Loucy (cell line): ENCODE measurements at regions not wholly inside any gene's neighbourhood (a gene's known extent, or its start where the extent isn't known, plus 50 kb on each side); places are given as distances from the start of the nearest gene placed in this dataset.

ENCODE experiments used
- H2AFZ ChIP-seq: fragments of 200-600 bp; sonication (generic); 2 replicates; pipeline ENCODE4 v1.6.0; 2016; ENCODE audit warnings: antibody characterized with exemption, mild to moderate bottlenecking, low read length, moderate library complexity
- H3F3A ChIP-seq: fragments of 200-600 bp; 2 replicates; pipeline ENCODE4 v1.6.0; 2016; ENCODE audit warnings: antibody characterized with exemption, low read depth, mild to moderate bottlenecking
- H3K27me3 ChIP-seq: fragments of 200-600 bp; sonication (generic); 2 replicates; pipeline ENCODE4 v1.6.1; 2014; ENCODE audit warnings: low read length, mild to moderate bottlenecking; ENCODE audit not compliant: insufficient read depth, poor library complexity, severe bottlenecking
- H3K36me3 ChIP-seq: fragments of 200-600 bp; sonication (generic); 2 replicates; pipeline ENCODE4 v1.6.1; 2016; ENCODE audit warnings: low read length; ENCODE audit not compliant: insufficient read depth
- H3K4me1 ChIP-seq: fragments of 200-600 bp; sonication (generic); 2 replicates; pipeline ENCODE4 v1.5.1; 2014; ENCODE audit warnings: low read length, mild to moderate bottlenecking; ENCODE audit not compliant: insufficient read depth, poor library complexity, severe bottlenecking
- H3K4me2 ChIP-seq: fragments of 200-600 bp; sonication (generic); 2 replicates; pipeline ENCODE4 v1.6.0; 2014; ENCODE audit warnings: antibody characterized with exemption, low read length, low read depth, mild to moderate bottlenecking; ENCODE audit not compliant: poor library complexity, severe bottlenecking
- H3K4me3 ChIP-seq: fragments of 200-600 bp; sonication (generic); 2 replicates; pipeline ENCODE4 v1.5.1; 2014; ENCODE audit warnings: low read length, mild to moderate bottlenecking, mixed read lengths; ENCODE audit not compliant: poor library complexity, severe bottlenecking
- H3K79me2 ChIP-seq: fragments of 200-600 bp; sonication (generic); 2 replicates; pipeline ENCODE4 v1.6.1; 2014; ENCODE audit warnings: low read length; ENCODE audit not compliant: insufficient read depth
- H3K9ac ChIP-seq: fragments of 200-600 bp; sonication (generic); 2 replicates; pipeline ENCODE4 v1.6.0; 2014; ENCODE audit warnings: mild to moderate bottlenecking, low read depth, low read length, moderate library complexity; ENCODE audit not compliant: poor library complexity, severe bottlenecking
- H3K9me2 ChIP-seq: fragments of 200-600 bp; sonication (generic); replicated peaks from 2 replicates; pipeline ENCODE4 v1.6.1; 2016; ENCODE audit warnings: low read depth, low read length, mixed read lengths
- H3K9me3 ChIP-seq: fragments of 200-600 bp; sonication (generic); 2 replicates; pipeline ENCODE4 v1.6.1; 2014; ENCODE audit warnings: mild to moderate bottlenecking, antibody characterized with exemption, low read length, low read depth; ENCODE audit not compliant: insufficient read depth
- H4K20me1 ChIP-seq: fragments of 200-600 bp; sonication (generic); 2 replicates; pipeline ENCODE4 v1.6.0; 2014; ENCODE audit warnings: antibody characterized with exemption, low read length, mild to moderate bottlenecking; ENCODE audit not compliant: insufficient read depth, poor library complexity, severe bottlenecking
- EZH2phosphoT487 ChIP-seq: fragments of 200-600 bp; IDR thresholded peaks from 2 replicates; pipeline ENCODE4 v1.6.1; 2018; ENCODE audit warnings: antibody characterized with exemption, mild to moderate bottlenecking, moderate library complexity, borderline replicate concordance
- TF ChIP-seq, protein P1 (sequence below): fragments of 200-600 bp; sonication (generic); conservative IDR thresholded peaks from 2 replicates; pipeline ENCODE4 v1.5.1; 2014; ENCODE audit warnings: mild to moderate bottlenecking, antibody characterized with exemption, low read length

DNA sequence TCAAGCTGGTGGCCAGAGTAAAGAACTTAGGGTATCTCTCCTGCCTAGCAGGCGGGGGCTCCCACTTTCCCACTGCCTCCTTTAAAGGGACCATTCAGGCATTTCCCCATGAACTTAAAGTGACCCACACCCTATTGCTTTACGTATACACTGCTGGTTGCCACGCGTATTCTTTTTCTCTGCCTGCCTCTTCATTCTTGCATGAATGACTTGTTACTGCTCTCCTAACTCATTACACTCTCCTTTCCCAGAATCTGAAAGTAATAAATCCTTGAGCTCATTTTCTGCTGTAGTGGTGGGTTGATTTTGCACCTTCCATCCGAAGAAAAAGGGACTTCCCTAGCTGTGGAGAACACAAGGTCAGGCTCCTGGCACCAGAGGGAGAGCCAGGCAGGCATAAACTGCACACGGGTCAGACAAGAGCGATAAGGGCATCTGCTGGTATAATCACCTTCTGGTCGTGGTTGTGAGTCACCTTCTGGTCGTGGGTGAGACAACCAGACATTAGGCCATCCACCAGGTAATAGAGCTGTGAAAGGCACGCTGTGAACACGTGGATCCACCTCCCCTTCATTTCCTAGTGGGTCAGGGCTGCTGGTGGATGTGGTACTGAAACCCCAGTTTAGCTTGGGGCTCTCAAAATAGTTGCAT is 950.3 kb downstream of the SOCS6 start:
- Histone ChIP-seq H4K20me1 (no peaks in the 10 kb centered on the region), H2AFZ (no peak overlapping the region), H3F3A (no peaks in the 10 kb centered on the region), H3K4me2 (no peak overlapping the region), H3K4me3 (no peak overlapping the region), H3K36me3 (no peaks in the 10 kb centered on the region), H3K4me1 (no peaks in the 10 kb centered on the region), H3K9me2 (no peaks in the 10 kb centered on the region), H3K9ac (no peak overlapping the region), H3K79me2 (no peaks in the 10 kb centered on the region), H3K27me3 (no peaks in the 10 kb centered on the region), H3K9me3 (no peaks in the 10 kb centered on the region)
- no peak for TF ChIP-seq EZH2phosphoT487
- TF ChIP-seq, protein P1, sequence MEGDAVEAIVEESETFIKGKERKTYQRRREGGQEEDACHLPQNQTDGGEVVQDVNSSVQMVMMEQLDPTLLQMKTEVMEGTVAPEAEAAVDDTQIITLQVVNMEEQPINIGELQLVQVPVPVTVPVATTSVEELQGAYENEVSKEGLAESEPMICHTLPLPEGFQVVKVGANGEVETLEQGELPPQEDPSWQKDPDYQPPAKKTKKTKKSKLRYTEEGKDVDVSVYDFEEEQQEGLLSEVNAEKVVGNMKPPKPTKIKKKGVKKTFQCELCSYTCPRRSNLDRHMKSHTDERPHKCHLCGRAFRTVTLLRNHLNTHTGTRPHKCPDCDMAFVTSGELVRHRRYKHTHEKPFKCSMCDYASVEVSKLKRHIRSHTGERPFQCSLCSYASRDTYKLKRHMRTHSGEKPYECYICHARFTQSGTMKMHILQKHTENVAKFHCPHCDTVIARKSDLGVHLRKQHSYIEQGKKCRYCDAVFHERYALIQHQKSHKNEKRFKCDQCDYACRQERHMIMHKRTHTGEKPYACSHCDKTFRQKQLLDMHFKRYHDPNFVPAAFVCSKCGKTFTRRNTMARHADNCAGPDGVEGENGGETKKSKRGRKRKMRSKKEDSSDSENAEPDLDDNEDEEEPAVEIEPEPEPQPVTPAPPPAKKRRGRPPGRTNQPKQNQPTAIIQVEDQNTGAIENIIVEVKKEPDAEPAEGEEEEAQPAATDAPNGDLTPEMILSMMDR = no peak

DNA sequence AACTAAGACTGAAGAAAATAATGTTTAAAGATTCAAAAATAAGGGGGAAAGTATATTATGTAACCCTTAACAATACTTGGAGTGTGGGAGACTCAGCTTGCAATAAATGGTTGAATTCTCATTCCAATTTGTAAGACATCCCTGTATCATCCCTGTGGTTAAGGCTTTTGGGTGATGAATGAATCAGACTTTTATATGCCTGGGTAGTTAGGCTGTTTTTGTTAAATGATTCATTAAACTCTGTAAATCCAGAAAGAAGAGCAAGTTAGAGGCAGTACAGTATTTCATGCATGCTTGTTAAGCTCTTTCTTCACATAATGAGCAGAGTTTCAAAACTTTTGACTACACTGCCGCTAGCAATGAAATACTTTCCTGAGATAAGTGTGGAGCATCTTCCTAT is 948.8 kb downstream of the SOCS6 start:
- no peaks in the 10 kb centered on the region for H4K20me1 ChIP-seq
- H2AFZ ChIP-seq = no peak overlapping the region
- H3K36me3 ChIP-seq = no peaks in the 10 kb centered on the region
- H3K79me2 ChIP-seq = no peaks in the 10 kb centered on the region
- no peaks in the 10 kb centered on the region for H3K27me3 ChIP-seq
- no peaks in the 10 kb centered on the region for H3F3A ChIP-seq
- no peak overlapping the region for H3K4me3 ChIP-seq
- no peaks in the 10 kb centered on the region for H3K9me3 ChIP-seq
- TF ChIP-seq, protein P1 = no peak
- TF ChIP-seq EZH2phosphoT487 = no peak
- H3K4me2 ChIP-seq = no peak overlapping the region
- H3K9me2 ChIP-seq = no peaks in the 10 kb centered on the region
- H3K9ac ChIP-seq = no peak overlapping the region
- H3K4me1 ChIP-seq = no peaks in the 10 kb centered on the region

DNA sequence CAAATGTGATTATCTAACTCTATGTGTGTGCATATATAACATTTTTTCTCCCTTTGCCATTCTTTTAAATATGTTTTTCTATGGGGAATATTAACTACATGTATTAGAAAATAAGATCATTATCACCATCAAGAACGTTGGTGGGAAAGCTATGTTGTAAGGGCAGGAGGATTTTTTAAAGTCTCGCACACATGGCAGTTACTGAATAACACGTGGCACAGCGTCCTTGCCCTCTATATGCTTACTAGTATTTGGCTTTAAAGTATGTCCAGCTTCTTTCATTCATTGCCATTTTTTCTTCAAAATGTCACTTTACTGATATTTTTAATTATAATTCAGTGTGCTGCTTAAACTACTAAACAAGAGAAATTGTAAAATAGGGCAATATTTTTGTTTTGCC is 944.3 kb downstream of the SOCS6 start:
- Histone ChIP-seq H3K9ac (no peak overlapping the region), H3K9me3 (no peaks in the 10 kb centered on the region)

More for the DNA sequence above, 944.3 kb downstream of the SOCS6 start:
- Histone ChIP-seq H3K4me2 (no peak overlapping the region), H4K20me1 (no peaks in the 10 kb centered on the region), H3K27me3 (no peaks in the 10 kb centered on the region), H3K9me2 (no peaks in the 10 kb centered on the region), H2AFZ (no peak overlapping the region), H3K79me2 (no peaks in the 10 kb centered on the region), H3F3A (no peaks in the 10 kb centered on the region), H3K4me3 (no peak overlapping the region), H3K36me3 (no peaks in the 10 kb centered on the region), H3K4me1 (no peaks in the 10 kb centered on the region)
- TF ChIP-seq, protein P1 = no peak
- TF ChIP-seq EZH2phosphoT487 = no peak
